Osteocyte (in vitro differentiated cells): ENCODE measurements at regions not wholly inside any gene's neighbourhood (a gene's known extent, or its start where the extent isn't known, plus 50 kb on each side); places are given as distances from the start of the nearest gene placed in this dataset.

Experiments
- DNase-seq: peaks from one replicate; pipeline ENCODE4 v3.0.0; 2021; ENCODE audit warnings: mixed read lengths; ENCODE audit not compliant: unreplicated experiment; ENCODE audit errors: extremely low spot score
- H3K27ac Mint-ChIP-seq: one replicate; pipeline ENCODE4 v1.8.0; 2021; ENCODE audit warnings: mild to moderate bottlenecking, mixed read lengths; ENCODE audit not compliant: unreplicated experiment
- H3K27me3 Mint-ChIP-seq: one replicate; pipeline ENCODE4 v1.8.0; 2021; ENCODE audit warnings: mixed read lengths; ENCODE audit not compliant: unreplicated experiment
- H3K36me3 Mint-ChIP-seq: one replicate; pipeline ENCODE4 v1.8.0; 2021; ENCODE audit warnings: mixed read lengths; ENCODE audit not compliant: unreplicated experiment
- H3K4me1 Mint-ChIP-seq: one replicate; pipeline ENCODE4 v1.8.0; 2021; ENCODE audit warnings: mixed read lengths; ENCODE audit not compliant: unreplicated experiment
- H3K4me3 Mint-ChIP-seq: one replicate; pipeline ENCODE4 v1.8.0; 2021; ENCODE audit warnings: mild to moderate bottlenecking, moderate library complexity, mixed read lengths; ENCODE audit not compliant: unreplicated experiment
- H3K9me3 Mint-ChIP-seq: one replicate; pipeline ENCODE4 v1.8.0; 2021; ENCODE audit warnings: mixed read lengths; ENCODE audit not compliant: unreplicated experiment
- TF ChIP-seq, protein P1 (sequence below): fragments of 200-600 bp; sonication (generic); IDR thresholded peaks from 2 replicates; pipeline ENCODE4 v1.5.0; 2021; ENCODE audit warnings: antibody characterized with exemption, mild to moderate bottlenecking, moderate library complexity

DNA sequence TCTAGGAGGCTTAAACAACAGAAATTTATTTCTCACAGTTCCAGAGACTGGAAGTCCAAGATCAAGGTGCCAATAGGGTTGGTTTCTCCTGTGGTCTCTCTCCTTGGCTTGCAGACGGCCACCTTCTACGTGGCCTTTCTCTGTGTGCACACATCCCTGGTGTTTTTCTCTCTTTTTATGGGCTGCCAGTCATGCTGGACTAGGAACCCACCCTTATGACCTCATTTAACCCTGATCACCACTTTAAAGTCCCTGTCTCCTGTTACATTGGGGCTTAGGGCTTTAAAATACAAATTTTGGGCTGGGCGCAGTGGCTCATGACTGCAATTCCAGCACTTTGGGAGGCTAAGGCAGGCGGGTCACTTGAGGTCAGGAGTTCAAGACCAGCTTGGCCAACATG, 157.1 kb downstream of the TLE1 start:
- no peak overlapping the region for H3K4me3 Mint-ChIP-seq
- H3K4me1 Mint-ChIP-seq: peaks cover 21% of the 10 kb centered on the region
- no peak overlapping the region for H3K27ac Mint-ChIP-seq
- TF ChIP-seq, protein P1, sequence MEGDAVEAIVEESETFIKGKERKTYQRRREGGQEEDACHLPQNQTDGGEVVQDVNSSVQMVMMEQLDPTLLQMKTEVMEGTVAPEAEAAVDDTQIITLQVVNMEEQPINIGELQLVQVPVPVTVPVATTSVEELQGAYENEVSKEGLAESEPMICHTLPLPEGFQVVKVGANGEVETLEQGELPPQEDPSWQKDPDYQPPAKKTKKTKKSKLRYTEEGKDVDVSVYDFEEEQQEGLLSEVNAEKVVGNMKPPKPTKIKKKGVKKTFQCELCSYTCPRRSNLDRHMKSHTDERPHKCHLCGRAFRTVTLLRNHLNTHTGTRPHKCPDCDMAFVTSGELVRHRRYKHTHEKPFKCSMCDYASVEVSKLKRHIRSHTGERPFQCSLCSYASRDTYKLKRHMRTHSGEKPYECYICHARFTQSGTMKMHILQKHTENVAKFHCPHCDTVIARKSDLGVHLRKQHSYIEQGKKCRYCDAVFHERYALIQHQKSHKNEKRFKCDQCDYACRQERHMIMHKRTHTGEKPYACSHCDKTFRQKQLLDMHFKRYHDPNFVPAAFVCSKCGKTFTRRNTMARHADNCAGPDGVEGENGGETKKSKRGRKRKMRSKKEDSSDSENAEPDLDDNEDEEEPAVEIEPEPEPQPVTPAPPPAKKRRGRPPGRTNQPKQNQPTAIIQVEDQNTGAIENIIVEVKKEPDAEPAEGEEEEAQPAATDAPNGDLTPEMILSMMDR: no peak
- no peaks in the 10 kb centered on the region for H3K36me3 Mint-ChIP-seq
- H3K9me3 Mint-ChIP-seq: no peaks in the 10 kb centered on the region
- DNase-seq: no peak
- H3K27me3 Mint-ChIP-seq: no peaks in the 10 kb centered on the region

DNA sequence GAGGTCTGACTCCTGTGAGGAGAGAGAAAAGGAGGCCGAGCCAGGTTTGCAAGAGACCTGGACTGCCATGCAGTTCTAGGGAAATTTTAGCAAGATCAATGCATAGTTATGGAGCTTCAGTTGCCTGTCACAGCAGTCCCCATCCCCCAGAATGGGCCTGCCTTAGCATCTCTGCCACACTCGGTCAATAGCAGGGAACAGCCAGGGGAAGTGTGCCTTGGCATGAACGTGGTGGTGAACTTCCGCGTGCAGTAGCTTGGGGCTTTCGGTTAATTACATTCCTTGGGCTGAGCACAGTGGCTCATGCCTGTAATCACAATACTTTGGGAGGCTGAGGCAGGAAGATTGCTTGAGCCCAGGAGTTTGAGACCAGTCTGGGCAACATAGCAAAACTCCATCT, 157.8 kb downstream of the TLE1 start:
- Mint-ChIP-seq H3K4me3 (no peak overlapping the region), H3K36me3 (no peaks in the 10 kb centered on the region), H3K9me3 (no peaks in the 10 kb centered on the region), H3K27me3 (no peaks in the 10 kb centered on the region), H3K27ac (no peak overlapping the region), H3K4me1 (peaks cover 27% of the 10 kb centered on the region)
- TF ChIP-seq, protein P1: no peak
- no peak for DNase-seq

DNA sequence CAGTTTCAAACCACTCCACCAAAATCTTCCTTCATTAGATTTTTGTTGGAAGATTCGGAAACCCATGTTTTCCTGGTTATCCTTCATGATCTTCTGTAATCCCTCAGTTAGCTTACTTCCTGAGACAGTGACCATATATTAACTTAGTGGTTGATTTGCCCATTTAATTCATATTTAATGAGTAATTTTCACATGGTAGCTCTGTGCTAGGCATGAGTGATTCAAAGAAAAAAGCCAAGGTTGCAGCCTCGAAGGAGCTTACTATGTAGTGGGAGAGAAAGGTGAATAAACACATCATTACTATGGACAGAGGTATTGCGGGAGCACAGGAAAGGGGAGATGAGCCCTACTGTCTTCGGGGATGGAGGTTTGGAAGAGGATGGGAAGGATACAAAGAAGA, 158.5 kb downstream of the TLE1 start:
- TF ChIP-seq, protein P1: no peak
- H3K4me3 Mint-ChIP-seq: no peak overlapping the region
- H3K27me3 Mint-ChIP-seq: no peaks in the 10 kb centered on the region
- H3K36me3 Mint-ChIP-seq: no peaks in the 10 kb centered on the region
- H3K27ac Mint-ChIP-seq: no peak overlapping the region
- peaks cover 32% of the 10 kb centered on the region for H3K4me1 Mint-ChIP-seq
- no peak for DNase-seq
- H3K9me3 Mint-ChIP-seq: no peaks in the 10 kb centered on the region

DNA sequence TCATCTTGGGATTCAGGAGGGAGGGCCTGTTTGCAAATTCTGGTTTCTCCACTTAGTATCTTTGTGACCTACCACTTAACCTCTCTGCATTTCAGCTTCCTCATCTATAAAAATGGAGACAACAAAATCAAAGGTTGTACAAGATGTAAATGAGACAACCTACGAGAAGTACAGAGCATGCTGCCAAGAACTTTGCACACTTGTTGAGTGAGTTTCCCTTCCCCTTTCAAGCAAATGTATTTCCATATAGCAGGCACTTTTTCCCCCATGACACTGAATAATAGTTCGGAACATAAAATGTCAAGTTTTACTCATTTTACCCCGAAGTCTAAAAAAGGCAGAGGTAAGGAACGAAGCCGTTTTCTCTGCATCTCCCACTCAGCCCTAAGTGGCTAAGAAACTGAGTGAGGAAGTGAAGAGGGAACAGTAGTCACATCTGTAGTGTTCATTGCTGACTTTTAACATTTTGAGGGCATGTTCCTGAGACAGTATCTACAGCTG, 159.0 kb downstream of the TLE1 start:
- no peaks in the 10 kb centered on the region for H3K27me3 Mint-ChIP-seq
- TF ChIP-seq, protein P1: no peak
- peak overlapping the region; percentile 5 for H3K27ac Mint-ChIP-seq
- no peak for DNase-seq
- no peak overlapping the region for H3K4me3 Mint-ChIP-seq
- no peaks in the 10 kb centered on the region for H3K36me3 Mint-ChIP-seq
- H3K9me3 Mint-ChIP-seq: no peaks in the 10 kb centered on the region
- peaks cover 32% of the 10 kb centered on the region for H3K4me1 Mint-ChIP-seq

DNA sequence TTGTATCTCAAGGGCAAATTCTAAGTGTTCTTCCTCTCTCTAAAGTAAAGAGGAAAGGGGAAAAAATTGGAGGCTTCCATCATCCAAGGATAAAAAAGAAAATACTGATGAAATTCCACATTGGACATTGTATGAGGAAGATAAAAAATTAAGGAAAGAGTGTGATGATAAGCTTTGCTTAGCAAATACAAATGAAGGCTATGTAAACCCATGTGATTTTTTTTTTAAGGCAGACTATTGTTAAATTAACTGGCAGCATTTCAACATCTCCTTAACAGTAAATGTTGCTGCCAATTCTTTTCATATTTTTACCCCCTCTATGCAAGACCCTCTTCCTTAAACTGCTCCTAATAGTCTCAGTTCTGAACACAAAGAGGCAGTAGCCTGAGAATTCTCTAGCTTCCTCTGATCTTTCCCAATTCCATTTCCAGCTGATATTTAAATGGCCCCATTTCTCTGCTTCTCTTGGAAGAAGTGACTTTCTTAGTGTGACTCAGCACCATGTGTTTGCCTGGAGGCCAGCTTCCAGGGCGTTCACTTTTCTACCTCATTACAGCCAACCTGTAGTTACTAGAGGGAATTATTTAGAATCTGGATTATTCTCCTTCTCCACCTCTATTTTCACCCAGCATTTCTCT, 159.7 kb downstream of the TLE1 start:
- H3K36me3 Mint-ChIP-seq: no peaks in the 10 kb centered on the region
- H3K27me3 Mint-ChIP-seq: no peaks in the 10 kb centered on the region
- H3K9me3 Mint-ChIP-seq: no peaks in the 10 kb centered on the region

More for the DNA sequence above, 159.7 kb downstream of the TLE1 start:
- peaks cover 32% of the 10 kb centered on the region for H3K4me1 Mint-ChIP-seq
- no peak for DNase-seq
- no peak overlapping the region for H3K4me3 Mint-ChIP-seq
- H3K27ac Mint-ChIP-seq: peak overlapping the region; percentile 10
- TF ChIP-seq, protein P1: no peak
